Activated B cell treated with CpG ODN at 0.5 μM for 24 hours (primary cell): ENCODE measurements at regions not wholly inside any gene's neighbourhood (a gene's known extent, or its start where the extent isn't known, plus 50 kb on each side); places are given as distances from the start of the nearest gene placed in this dataset.
"Not testable (repeated sequence)": the region's sequence is repeated elsewhere in the genome, so short reads cannot be mapped to it uniquely, and the experiment has no call there.

Source experiments
- ATAC-seq: fragments of 200-7000 bp; cut with Tn5 transposase; one replicate; pipeline ENCODE4 v1.10.0; 2021; ENCODE audit warnings: low read depth, mild to moderate bottlenecking, moderate library complexity
- CTCF ChIA-PET: fragments of 350-600 bp; sonication (Branson Sonifier 250); formaldehyde crosslinking; loops from one replicate; lab custom pipeline; 2021; ENCODE audit warnings: antibody characterized with exemption; lab: Charles Lee
- POLR2A ChIA-PET: fragments of 350-600 bp; sonication (Branson Sonifier 250); formaldehyde crosslinking; loops from one replicate; lab custom pipeline; 2021; ENCODE audit warnings: antibody characterized with exemption; lab: Charles Lee
- DNase-seq: peaks from one replicate; pipeline ENCODE4 v3.0.0; 2022
- H3K27ac Mint-ChIP-seq: one replicate; pipeline ENCODE4 v1.8.0; 2020; ENCODE audit warnings: mixed read lengths
- H3K27me3 Mint-ChIP-seq: one replicate; pipeline ENCODE4 v1.8.0; 2021; ENCODE audit warnings: mixed read lengths
- H3K36me3 Mint-ChIP-seq: one replicate; pipeline ENCODE4 v1.8.0; 2021; ENCODE audit warnings: low read depth, mixed read lengths
- H3K4me1 Mint-ChIP-seq: one replicate; pipeline ENCODE4 v1.8.0; 2021; ENCODE audit warnings: mixed read lengths
- H3K4me3 Mint-ChIP-seq: one replicate; pipeline ENCODE4 v1.8.0; 2020; ENCODE audit warnings: mild to moderate bottlenecking, mixed read lengths
- H3K9me3 Mint-ChIP-seq: one replicate; pipeline ENCODE4 v1.8.0; 2020; ENCODE audit warnings: mixed read lengths
- intact Hi-C: fragments of 100-400 bp; cut with micrococcal nuclease; formaldehyde crosslinking; loops from one replicate; pipeline ENCODE4 v1.15.1; 2024
- TF ChIP-seq, protein P1 (sequence below): fragments of 200-600 bp; IDR thresholded peaks from one replicate; pipeline ENCODE4 v1.8.0; 2022; ENCODE audit warnings: antibody characterized with exemption, mild to moderate bottlenecking

- Mint-ChIP-seq H3K27me3 (no peaks in the 10 kb centered on the region), H3K36me3 (no peaks in the 10 kb centered on the region)
- no peak for DNase-seq
Observed at GRCh38 chr3:61371123-61371522, 119.9 kb upstream of the FHIT start.

GRCh38 chr3:61372723-61373122, 121.5 kb upstream of the FHIT start:
- H3K9me3 Mint-ChIP-seq, result no peaks in the 10 kb centered on the region
- no peak overlapping the region for H3K4me3 Mint-ChIP-seq
- no peaks in the 10 kb centered on the region for H3K36me3 Mint-ChIP-seq
- intact Hi-C loops, result no loop called here
- no peaks in the 10 kb centered on the region for H3K27me3 Mint-ChIP-seq
- ChIA-PET POLR2A (no interaction called here), CTCF (no interaction called here)
- ATAC-seq (no peak), DNase-seq (no peak)
- TF ChIP-seq, protein P1, sequence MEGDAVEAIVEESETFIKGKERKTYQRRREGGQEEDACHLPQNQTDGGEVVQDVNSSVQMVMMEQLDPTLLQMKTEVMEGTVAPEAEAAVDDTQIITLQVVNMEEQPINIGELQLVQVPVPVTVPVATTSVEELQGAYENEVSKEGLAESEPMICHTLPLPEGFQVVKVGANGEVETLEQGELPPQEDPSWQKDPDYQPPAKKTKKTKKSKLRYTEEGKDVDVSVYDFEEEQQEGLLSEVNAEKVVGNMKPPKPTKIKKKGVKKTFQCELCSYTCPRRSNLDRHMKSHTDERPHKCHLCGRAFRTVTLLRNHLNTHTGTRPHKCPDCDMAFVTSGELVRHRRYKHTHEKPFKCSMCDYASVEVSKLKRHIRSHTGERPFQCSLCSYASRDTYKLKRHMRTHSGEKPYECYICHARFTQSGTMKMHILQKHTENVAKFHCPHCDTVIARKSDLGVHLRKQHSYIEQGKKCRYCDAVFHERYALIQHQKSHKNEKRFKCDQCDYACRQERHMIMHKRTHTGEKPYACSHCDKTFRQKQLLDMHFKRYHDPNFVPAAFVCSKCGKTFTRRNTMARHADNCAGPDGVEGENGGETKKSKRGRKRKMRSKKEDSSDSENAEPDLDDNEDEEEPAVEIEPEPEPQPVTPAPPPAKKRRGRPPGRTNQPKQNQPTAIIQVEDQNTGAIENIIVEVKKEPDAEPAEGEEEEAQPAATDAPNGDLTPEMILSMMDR, result no peak
- no peaks in the 10 kb centered on the region for H3K4me1 Mint-ChIP-seq
- H3K27ac Mint-ChIP-seq, result no peak overlapping the region

More at GRCh38 chr3:61371123-61371522, 119.9 kb upstream of the FHIT start:
- no peak overlapping the region for H3K4me3 Mint-ChIP-seq
- no peak overlapping the region for H3K27ac Mint-ChIP-seq
- ATAC-seq, result no peak
- H3K4me1 Mint-ChIP-seq, result no peaks in the 10 kb centered on the region
- intact Hi-C loops, result no loop called here
- CTCF ChIA-PET, result interaction anchor here (1.2 to 1.9 kb wide), 3 partner anchors 9 to 14 kb away, joined by 4 to 13 read pairs (median 4); no protein-coding TSS in a partner anchor
- TF ChIP-seq, protein P1, result no peak
- POLR2A ChIA-PET, result no interaction called here
- H3K9me3 Mint-ChIP-seq, result no peaks in the 10 kb centered on the region

DNA sequence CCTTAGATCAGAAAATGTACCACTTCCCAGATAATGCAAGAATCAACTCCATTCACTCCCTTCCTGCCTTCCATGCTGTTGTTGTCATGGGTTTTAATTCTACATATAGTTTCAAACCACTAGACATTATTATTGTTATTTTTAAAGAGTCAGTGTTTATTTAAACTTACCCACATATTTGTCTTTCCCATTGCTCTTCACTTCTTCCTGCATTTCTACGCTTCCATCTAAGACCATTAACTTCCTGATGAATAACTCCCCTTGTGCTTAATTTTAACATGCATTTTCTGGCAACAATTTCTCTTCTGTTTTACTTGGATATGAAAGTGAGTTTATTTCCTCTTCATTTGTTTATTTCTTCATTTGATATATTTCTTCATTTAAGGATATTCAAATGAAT, 127.1 kb upstream of the FHIT start:
- no peaks in the 10 kb centered on the region for H3K36me3 Mint-ChIP-seq
- no peak overlapping the region for H3K27ac Mint-ChIP-seq
- TF ChIP-seq, protein P1, result no peak
- ATAC-seq (no peak), DNase-seq (no peak)
- H3K4me3 Mint-ChIP-seq, result no peak overlapping the region
- H3K9me3 Mint-ChIP-seq, result no peaks in the 10 kb centered on the region
- ChIA-PET POLR2A (no interaction called here), CTCF (no interaction called here)
- H3K4me1 Mint-ChIP-seq, result no peaks in the 10 kb centered on the region
- peaks cover 7% of the 10 kb centered on the region for H3K27me3 Mint-ChIP-seq
- intact Hi-C loops, result no loop called here

GRCh38 chr3:61381745-61382392, 130.6 kb upstream of the FHIT start:
- no peaks in the 10 kb centered on the region for H3K4me1 Mint-ChIP-seq
- no peak for DNase-seq

DNA sequence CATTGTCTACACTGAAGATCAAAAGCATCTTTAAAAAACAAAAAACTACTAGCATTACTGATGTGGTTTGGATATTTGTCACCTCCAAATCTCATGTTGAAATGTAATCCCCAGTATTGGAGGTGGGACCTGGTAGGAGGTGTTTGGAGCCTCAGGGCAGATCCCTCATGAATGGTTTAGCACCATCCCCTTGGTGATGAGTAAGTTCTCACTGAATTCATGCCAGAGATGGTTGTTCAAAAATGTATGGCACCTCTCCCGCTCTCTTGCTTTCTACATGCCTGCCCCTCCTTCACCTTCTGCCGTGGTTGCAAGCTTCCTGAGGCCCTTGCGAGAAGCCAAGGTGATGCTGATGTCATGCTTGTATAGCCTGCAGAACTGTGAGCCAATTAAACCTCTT, 136.6 kb upstream of the FHIT start:
- ChIA-PET POLR2A (no interaction called here), CTCF (no interaction called here)
- Mint-ChIP-seq H3K27me3 (peaks cover 2% of the 10 kb centered on the region), H3K36me3 (no peaks in the 10 kb centered on the region), H3K4me1 (no peaks in the 10 kb centered on the region), H3K4me3 (no peak overlapping the region), H3K27ac (no peak overlapping the region), H3K9me3 (peaks cover 11% of the 10 kb centered on the region)
- ATAC-seq (no peak), DNase-seq (no peak)
- intact Hi-C loops, result no loop called here
- TF ChIP-seq, protein P1, result no peak

More at GRCh38 chr3:61381745-61382392, 130.6 kb upstream of the FHIT start:
- ChIA-PET CTCF (interaction anchor here (0.8 to 1.8 kb wide), 12 partner anchors 8 to 1806 kb away, joined by 3 to 13 read pairs (median 3); no protein-coding TSS in a partner anchor), POLR2A (no interaction called here)
- TF ChIP-seq, protein P1, result no peak
- intact Hi-C loops, result loop anchor here (1.0 to 5.0 kb wide), 3 partner anchors 805 to 1807 kb away; no protein-coding TSS in a partner anchor
- peak; percentile 49 for ATAC-seq
- Mint-ChIP-seq H3K36me3 (no peaks in the 10 kb centered on the region), H3K4me3 (no peak overlapping the region), H3K27ac (no peak overlapping the region), H3K27me3 (peaks cover 8% of the 10 kb centered on the region), H3K9me3 (no peaks in the 10 kb centered on the region)

- H3K4me3 Mint-ChIP-seq, H3K4me1 Mint-ChIP-seq, H3K27ac Mint-ChIP-seq, ATAC-seq, H3K27me3 Mint-ChIP-seq, DNase-seq, H3K36me3 Mint-ChIP-seq, POLR2A ChIA-PET, CTCF ChIA-PET, intact Hi-C loops: not testable (repeated sequence)
- peaks cover 11% of the 10 kb centered on the region for H3K9me3 Mint-ChIP-seq
Observed at GRCh38 chr3:61393480-61393947, 142.3 kb upstream of the FHIT start.
